Activated T-cell treated with anti-CD3 and anti-CD28 coated beads for 1 hour (primary cell): ENCODE measurements at regions not wholly inside any gene's neighbourhood (a gene's known extent, or its start where the extent isn't known, plus 50 kb on each side); places are given as distances from the start of the nearest gene placed in this dataset.

Experiments used
- DNase-seq: peaks from one replicate; pipeline ENCODE4 v3.0.0-alpha.2; 2020; ENCODE audit warnings: low read depth

GRCh38 chr6:156189195-156189594 is 588.0 kb upstream of the ARID1B start:
- DNase-seq: no peak

DNA sequence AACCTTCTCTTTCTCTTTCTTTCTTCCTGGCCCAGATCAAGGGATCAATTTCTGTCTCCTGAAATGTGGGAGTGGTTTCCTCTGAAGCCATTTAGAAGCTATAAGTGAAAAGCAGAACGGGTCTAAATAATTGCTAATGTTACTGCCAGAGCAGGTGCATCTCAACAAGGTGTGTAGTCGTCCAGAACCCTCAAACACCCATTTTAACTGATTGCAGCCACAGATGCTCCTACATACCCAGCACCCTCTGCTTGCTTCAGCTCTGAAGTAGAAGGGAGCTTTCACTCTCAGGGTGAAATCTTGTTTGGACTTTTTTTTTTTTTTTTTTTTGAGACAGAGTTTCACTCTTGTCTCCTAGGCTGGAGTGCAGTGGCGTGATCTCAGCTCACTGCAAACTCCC is 592.1 kb upstream of the ARID1B start:
- DNase-seq: no peak

GRCh38 chr6:156183678-156184077 is 593.5 kb upstream of the ARID1B start:
- no peak for DNase-seq

- DNase-seq: no peak
These were observed 594.8 kb upstream of the ARID1B start for GRCh38 chr6:156182356-156182755.

GRCh38 chr6:156181506-156181905 is 595.7 kb upstream of the ARID1B start:
- DNase-seq: no peak

DNA sequence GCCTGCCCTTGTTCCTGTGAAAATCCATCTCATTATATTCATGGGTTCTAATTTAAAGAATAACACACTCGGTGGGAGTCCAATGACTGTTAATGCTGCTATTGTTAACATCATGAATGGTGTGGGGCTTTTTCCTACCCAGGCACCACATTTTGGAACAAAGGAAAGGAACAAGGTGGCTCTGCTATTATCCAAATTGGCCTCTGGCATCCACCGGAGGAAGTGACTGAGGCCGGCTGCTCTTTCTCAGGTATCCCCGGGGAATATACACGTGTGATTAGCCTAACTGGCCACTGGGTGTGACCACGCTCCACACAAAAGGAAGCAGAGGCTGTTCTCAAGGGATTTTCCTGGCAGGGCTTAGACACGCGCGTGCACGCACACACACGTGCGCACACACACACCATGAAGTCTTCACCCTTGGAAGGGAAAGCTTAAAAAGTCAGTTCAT is 601.2 kb upstream of the ARID1B start:
- no peak for DNase-seq

DNA sequence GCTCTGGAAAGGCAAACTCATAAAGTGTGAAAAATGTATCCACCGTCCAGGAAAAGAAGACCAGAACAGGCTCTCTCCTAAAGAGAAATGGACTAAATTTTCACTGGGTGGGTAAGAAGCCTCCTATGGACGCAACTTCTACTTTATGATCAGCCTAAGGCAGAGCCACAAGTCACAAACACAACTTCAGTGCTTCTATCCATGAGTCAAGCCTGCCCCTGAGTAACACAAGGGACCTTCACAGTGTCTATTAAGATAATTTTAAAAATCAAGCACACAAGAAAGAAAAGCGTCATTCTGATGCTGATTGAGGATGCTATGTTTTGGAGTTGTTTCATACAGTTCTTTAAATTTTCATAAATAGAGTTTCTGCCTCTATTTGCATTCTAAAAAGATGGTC is 601.7 kb upstream of the ARID1B start:
- DNase-seq: no peak

DNA sequence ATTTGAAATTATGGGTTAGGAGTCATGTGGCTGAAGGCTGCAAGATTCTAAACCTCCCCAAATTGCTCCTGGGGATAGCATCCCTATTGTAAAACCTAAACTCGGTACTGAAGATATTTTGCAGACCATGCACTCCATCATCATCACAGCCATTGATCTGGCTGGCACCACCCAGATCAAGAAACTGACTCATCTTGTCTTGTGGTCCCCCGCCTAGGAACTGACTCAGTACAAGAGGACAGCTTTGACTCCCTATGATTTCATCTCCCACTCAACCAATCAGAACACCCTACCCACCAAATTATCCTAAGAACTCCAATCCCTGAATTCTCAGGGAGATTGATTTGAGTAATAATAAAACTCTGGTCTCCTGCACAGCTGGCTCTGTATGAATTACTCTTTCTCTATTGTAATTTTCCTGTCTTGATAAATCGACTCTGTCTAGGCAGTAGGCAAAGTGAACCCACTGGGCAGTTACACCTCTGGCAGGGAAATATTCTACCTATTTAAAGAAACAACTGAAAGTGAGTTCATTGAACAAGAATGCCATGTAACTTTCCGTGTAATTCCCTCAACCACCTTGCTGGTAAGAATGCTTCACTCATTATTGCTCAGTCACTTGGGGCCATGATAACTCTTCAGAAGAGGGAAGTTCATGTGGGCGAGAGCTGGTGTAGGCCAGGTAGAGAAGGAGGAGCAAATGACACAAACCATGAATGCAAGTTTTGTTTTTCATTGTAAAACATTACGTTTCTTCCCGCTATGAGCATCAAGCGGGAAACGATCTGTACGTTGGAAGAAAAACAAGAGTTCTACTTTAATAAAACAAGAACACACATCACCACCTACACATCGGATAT is 602.9 kb upstream of the ARID1B start:
- no peak for DNase-seq

DNA sequence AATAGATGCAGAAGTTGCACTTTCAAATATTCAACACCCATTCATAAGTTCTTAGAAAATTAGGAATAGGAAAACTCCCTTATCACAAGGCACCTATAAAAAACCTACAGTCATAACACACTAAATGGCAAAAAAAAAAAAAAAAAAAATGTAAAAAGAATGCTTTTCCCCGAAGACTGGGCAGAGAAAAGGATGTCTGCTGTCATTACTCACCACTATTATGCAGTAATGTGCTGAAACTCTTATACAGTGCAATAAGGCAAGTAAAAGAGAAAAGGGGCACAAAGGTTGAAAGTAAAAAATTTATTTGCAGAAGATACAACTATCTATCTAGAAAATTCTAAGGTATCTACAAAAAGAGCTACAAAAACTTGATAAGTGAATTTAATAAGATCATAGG is 607.8 kb upstream of the ARID1B start:
- no peak for DNase-seq

DNA sequence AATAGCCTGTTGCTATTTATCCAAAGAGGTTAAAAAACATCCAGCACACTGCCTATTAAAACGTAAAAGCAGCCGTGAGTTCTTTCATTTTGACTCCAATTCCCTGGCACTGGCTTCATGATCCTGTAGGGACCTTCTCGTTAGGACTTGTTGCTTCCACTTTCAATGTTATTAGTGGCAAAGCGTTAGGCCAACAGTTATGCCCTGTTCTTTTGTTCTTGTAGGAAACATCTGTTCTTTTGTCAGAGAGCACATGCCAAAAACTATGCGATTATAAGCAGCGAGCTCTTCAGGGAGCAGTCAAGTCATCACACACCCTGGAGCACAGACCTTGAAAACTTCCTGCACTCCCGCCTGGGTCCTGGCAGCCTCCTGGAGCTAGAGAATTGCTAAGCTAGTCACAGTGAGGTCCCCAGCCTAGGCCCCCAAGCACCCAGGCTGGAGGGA is 609.5 kb upstream of the ARID1B start:
- no peak for DNase-seq

DNA sequence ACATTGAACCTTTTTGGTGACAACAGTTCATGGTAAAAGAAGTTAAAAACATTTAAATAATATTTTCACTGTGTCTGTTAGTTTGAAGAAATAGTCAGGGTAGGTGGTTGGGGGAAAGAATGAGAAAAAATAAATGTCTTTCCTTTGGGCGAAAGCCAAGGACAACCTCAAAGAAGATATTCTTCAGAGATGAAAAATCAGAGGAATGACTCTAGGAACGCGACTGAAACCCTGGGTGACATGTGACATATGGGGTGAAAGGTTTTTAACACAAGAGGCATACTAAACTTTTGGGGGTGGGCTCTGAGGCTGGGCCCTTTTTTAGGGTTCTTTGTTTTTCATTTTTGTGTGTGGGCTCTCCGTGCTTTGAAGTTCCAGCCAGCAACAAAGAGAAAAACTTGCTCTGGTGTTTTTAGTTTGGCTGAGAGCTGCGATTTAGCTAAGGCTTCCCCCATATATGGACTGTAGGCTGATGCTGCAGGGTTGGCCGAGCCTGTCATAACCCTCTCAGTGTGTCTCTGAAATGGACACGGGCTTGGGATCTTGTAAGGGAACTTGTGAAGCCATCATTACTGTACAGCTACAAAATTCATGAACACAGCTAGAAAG is 610.1 kb upstream of the ARID1B start:
- no peak for DNase-seq

- DNase-seq: no peak
These were observed 611.1 kb upstream of the ARID1B start for GRCh38 chr6:156166093-156166492.

- no peak for DNase-seq
These were observed 612.3 kb upstream of the ARID1B start for GRCh38 chr6:156164701-156165452.

DNA sequence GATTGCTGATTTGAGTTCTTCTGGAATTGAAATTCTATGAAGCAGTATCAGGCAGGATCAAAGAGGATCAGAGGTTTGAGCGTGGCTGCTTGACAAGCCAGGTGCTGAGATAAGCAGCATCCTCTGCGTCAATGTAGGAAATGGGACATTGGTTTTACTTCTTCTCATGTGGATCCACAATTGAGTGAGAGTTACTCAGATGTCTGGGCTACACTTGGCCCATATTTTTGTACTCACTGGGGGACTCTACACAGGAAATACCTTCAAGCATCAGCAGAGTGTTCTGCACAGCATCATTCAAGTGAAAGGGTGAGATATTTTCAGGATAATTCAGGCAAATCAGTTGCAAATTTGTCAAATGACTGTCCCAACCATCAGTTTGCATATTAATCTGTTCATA is 613.9 kb upstream of the ARID1B start:
- DNase-seq: no peak

GRCh38 chr6:156161471-156161870 is 615.7 kb upstream of the ARID1B start:
- DNase-seq: no peak

DNA sequence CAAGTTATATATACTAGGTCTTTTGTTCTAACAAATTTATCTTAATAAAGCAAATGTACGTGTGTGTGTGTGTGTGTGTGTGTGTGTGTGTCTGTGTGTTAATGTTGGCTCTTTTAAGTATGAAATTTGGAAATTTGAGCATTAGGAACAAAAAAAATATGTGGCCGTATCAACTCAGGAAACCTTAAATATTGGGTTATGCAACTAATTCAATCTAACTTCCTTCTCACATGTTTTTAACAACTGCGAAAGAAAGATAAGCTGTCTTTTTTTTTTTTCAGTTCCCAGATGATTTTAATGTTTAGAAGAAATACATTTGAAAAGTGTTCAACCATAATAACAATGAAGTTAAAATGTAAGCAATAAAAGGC is 616.4 kb upstream of the ARID1B start:
- no peak for DNase-seq

DNA sequence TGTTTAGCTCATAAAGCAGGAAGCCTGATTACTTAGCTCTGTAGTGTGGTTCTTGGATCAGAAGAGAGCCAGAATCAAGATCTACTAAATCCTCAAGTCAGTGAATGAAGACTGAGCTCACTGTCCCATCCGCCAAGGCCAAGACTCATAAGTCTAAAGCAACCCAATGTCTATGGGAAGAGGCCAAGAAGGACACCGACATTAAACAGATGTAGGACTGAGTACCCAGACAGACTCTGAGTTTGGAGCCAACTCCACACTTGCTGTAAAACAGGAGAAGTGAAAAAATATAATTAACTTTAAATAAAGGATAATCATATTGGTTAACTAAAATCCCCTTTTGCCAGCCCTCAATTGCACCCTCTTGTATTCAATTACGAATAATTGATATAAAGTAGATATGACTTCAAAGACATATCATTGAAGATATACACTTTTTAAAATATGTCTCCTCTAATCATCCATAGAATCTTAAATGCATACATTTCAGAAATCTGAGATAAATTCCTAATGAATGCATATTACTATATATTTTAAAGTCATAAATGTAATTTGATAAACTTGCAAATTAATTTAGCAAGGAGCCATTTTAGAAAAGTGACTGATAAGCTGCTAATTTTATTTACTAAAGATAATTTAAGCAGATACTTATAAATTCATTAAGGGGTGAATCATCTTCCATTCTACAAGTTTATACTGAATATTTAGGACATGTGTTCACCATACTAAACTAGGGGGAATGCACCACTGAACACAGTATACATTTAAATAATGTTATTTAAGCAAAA is 617.0 kb upstream of the ARID1B start:
- DNase-seq: no peak

DNA sequence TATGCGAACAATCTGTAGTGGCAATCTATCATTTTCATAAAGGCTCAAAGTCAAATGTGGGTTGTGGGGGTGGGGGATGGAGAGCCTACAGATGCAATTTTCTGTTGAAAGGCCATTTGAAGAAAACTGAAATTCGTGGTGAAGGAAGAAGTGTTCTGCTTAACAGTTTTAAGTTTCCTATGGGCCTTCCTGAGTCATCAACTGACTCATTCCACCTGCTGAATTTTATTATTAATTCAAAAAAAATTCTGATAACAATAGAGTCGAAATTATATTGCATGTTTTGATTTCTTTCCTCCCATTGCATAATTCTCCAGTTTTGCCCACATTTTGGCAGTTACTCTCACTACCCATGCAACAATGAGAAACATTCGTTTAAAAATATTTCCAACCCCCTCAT is 622.3 kb upstream of the ARID1B start:
- DNase-seq: no peak

- DNase-seq: no peak
These were observed 626.8 kb upstream of the ARID1B start for GRCh38 chr6:156150391-156150790.

DNA sequence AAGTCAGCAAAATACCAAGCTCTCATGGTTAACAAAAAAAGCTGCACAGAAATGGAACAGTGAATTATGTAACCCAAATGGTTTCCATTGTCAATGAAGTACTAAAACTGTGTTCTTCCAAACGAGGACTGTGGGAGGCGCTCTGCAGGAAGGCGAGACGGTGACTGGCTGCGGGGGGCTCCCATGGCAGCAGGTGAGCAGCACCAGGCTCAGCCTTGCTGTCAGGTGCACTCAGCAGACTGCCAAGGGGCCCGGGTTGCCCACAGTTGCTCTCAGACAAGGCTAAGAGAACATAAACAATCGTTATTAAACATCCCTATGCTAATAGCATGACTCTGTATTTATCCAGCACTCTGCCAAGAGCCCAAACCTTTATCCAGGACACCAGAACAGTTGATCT is 630.3 kb upstream of the ARID1B start:
- no peak for DNase-seq

DNA sequence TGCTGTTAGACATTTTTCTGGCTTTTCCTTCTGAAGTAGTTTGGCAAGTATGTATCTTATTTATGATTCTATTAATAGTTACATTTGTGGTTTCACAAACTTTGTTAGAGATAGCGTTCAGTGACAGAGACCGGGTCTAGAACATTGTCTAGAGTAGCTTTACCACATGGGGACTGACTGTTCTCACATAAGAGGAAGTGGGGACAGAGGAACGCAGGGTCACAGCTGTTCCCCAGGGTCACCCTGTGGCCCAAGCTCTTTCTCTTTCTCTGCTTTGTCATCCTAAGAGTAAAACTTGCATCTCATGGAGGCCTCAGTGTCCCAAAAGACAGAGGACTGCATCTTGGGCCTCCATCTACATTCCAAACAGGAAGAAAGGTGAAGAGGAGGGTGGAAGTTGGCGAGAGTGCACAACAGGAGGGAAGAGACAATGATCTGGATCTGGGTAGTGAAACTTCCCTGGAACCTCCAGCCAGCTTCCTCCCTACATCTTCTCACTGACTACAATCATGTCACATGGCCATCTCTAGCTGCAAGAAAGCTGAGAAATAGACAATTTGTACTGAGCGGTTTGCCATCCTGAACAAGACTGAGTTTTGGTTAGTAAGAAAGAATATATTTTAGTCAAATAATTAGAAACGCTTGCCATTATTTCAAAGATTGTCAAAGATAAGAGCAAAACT is 645.8 kb upstream of the ARID1B start:
- DNase-seq: no peak

DNA sequence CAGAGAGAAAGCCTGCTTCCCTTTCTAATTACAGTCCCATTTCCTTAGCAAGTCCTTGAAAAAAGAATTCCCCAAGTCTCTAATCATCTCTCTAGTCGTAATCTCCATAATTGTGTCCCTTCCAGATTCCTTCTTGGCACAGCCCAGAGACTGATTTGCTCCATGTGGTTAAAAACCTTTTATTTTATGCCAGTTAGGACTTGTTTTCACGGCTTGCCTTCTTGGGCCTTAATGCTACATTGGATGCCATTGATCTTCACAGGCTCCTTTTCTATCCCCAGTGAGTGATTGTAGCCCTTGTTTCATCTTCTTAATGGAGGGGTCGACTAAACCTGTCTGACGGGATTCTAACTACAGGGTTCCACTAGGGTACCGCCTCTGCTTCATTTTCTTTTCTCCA is 650.6 kb upstream of the ARID1B start:
- no peak for DNase-seq
